SU-DHL-6 (cell line): ENCODE measurements at regions not wholly inside any gene's neighbourhood (a gene's known extent, or its start where the extent isn't known, plus 50 kb on each side); places are given as distances from the start of the nearest gene placed in this dataset.

Experiments
- H2AFZ ChIP-seq: fragments of 200-600 bp; sonication (generic); 2 replicates; pipeline ENCODE4 v1.6.1; 2014; ENCODE audit warnings: low read depth, mild to moderate bottlenecking, moderate library complexity, mixed read lengths, antibody characterized with exemption, low read length; ENCODE audit not compliant: severe bottlenecking
- H3F3A ChIP-seq: fragments of 200-600 bp; shearing (Covaris generic); 2 replicates; pipeline ENCODE4 v1.6.0; 2016; ENCODE audit warnings: antibody characterized with exemption, mild to moderate bottlenecking; ENCODE audit not compliant: insufficient read depth
- H3K27ac ChIP-seq: fragments of 200-600 bp; sonication (generic); 2 replicates; pipeline ENCODE4 v1.5.1; 2016; ENCODE audit warnings: low read depth, mild to moderate bottlenecking, low read length, moderate library complexity, mixed read lengths
- H3K27me3 ChIP-seq: fragments of 200-600 bp; sonication (generic), shearing (Covaris generic); 2 replicates; pipeline ENCODE4 v1.6.0; 2014; ENCODE audit warnings: mild to moderate bottlenecking, low read length
- H3K36me3 ChIP-seq: fragments of 200-600 bp; sonication (generic); 2 replicates; pipeline ENCODE4 v1.6.1; 2014; ENCODE audit warnings: mild to moderate bottlenecking, low read length, mixed read lengths
- H3K4me2 ChIP-seq: fragments of 300-600, 200-600 bp; shearing (Covaris generic), sonication (generic); 2 replicates; pipeline ENCODE4 v1.6.0; 2014; ENCODE audit warnings: low read length, low read depth, mild to moderate bottlenecking; ENCODE audit not compliant: poor library complexity, severe bottlenecking
- H3K4me3 ChIP-seq: fragments of 200-600 bp; sonication (generic); 2 replicates; pipeline ENCODE4 v1.5.1; 2014; ENCODE audit warnings: antibody characterized with exemption, low read length, mild to moderate bottlenecking, mixed read lengths; ENCODE audit not compliant: insufficient read depth, poor library complexity, severe bottlenecking
- H3K79me2 ChIP-seq: fragments of 200-600 bp; sonication (generic); 2 replicates; pipeline ENCODE4 v1.6.1; 2014; ENCODE audit warnings: mild to moderate bottlenecking, low read length, moderate library complexity; ENCODE audit not compliant: insufficient read depth
- H3K9ac ChIP-seq: fragments of 200-600 bp; sonication (generic); 2 replicates; pipeline ENCODE4 v1.7.0; 2014; ENCODE audit warnings: mild to moderate bottlenecking, low read length
- H3K9me2 ChIP-seq: fragments of 200-600 bp; sonication (generic); replicated peaks from 2 replicates; pipeline ENCODE4 v1.6.1; 2014; ENCODE audit warnings: low read length; ENCODE audit not compliant: insufficient read depth
- H3K9me3 ChIP-seq: fragments of 200-600 bp; sonication (generic); 2 replicates; pipeline ENCODE4 v1.6.1; 2014; ENCODE audit warnings: low read length, mixed read lengths; ENCODE audit not compliant: insufficient read depth
- H4K20me1 ChIP-seq: fragments of 200-600 bp; sonication (generic); 2 replicates; pipeline ENCODE4 v1.6.1; 2014; ENCODE audit warnings: low read depth, mild to moderate bottlenecking, antibody characterized with exemption, low read length, moderate library complexity, mixed read lengths
- CTCF ChIP-seq: fragments of 200-600 bp; sonication (generic); IDR thresholded peaks from one replicate; pipeline ENCODE4 v1.5.1; 2017; ENCODE audit warnings: antibody characterized with exemption, mild to moderate bottlenecking, low read length, moderate library complexity; ENCODE audit not compliant: insufficient read depth, poor library complexity, severe bottlenecking
- EZH2phosphoT487 ChIP-seq: fragments of 200-600 bp; sonication (generic), shearing (Covaris generic); conservative IDR thresholded peaks from 2 replicates; pipeline ENCODE4 v1.6.1; 2018; ENCODE audit warnings: mild to moderate bottlenecking, antibody characterized with exemption, low read length, moderate library complexity, mixed read lengths

GRCh38 chr19:21604951-21605476, 99.6 kb downstream of the ZNF429 start:
- peak overlapping the region; percentile 44 for H3K4me2 ChIP-seq
- no peaks in the 10 kb centered on the region for H3K9me3 ChIP-seq
- H3K9ac ChIP-seq: no peak overlapping the region
- no peaks in the 10 kb centered on the region for H4K20me1 ChIP-seq
- H3K9me2 ChIP-seq: no peaks in the 10 kb centered on the region
- no peak overlapping the region for H3K27ac ChIP-seq
- H3K4me3 ChIP-seq: no peak overlapping the region
- no peaks in the 10 kb centered on the region for H3F3A ChIP-seq
- TF ChIP-seq CTCF: no peak
- no peak for TF ChIP-seq EZH2phosphoT487
- peak overlapping the region; percentile 51 for H2AFZ ChIP-seq
- no peaks in the 10 kb centered on the region for H3K27me3 ChIP-seq
- H3K36me3 ChIP-seq: no peaks in the 10 kb centered on the region
- no peaks in the 10 kb centered on the region for H3K79me2 ChIP-seq
